ENCODE measurements at regions not wholly inside any gene's neighbourhood (a gene's known extent, or its start where the extent isn't known, plus 50 kb on each side); places are given as distances from the start of the nearest gene placed in this dataset.

DNA sequence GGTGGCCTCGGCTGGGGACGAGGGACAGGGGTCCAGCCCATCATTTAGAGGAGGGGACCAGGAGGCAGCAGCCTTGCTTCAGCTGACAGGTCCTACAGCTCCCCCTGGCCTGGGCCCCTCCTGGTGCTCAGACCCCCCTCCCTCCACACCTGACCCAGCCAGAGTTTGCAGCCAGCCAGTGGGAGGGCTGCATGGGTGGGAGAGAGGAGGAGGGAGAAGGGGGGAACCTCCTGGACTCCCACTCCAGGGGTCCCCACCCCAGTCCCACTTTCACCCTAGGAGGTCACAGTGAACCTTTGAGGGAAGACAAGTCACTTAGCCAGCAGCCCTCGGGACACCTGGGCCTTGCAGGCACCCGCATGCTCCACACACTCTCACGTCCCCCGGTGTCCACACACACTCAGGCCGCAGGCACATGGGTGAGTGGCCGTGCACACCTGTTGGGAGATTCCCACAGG lies 108.9 kb upstream of the ZBTB40 start:
- Histone ChIP-seq H3K4me1 (ENCODE audit: insufficient read depth, low read length) (no peaks in the 10 kb centered on the region), H2AFZ (ENCODE audit: low read length) (no peak overlapping the region), H4K20me1 (ENCODE audit: insufficient read depth, low read length) (no peaks in the 10 kb centered on the region), H3K4me3 (ENCODE audit: insufficient read depth, low read length) (no peak overlapping the region), H3K79me2 (ENCODE audit: insufficient read depth, low read length) (no peaks in the 10 kb centered on the region), H3K36me3 (ENCODE audit: insufficient read depth, low read length) (no peaks in the 10 kb centered on the region), H3K27me3 (ENCODE audit: insufficient read depth, low read length) (peaks cover 21% of the 10 kb centered on the region), H3K27ac (ENCODE audit: low read depth, low read length) (no peak overlapping the region), H3K9me3 (ENCODE audit: low read depth, low read length) (no peaks in the 10 kb centered on the region), H3K4me2 (ENCODE audit: insufficient read depth, low read length) (no peak overlapping the region)
- TF ChIP-seq, protein P1, sequence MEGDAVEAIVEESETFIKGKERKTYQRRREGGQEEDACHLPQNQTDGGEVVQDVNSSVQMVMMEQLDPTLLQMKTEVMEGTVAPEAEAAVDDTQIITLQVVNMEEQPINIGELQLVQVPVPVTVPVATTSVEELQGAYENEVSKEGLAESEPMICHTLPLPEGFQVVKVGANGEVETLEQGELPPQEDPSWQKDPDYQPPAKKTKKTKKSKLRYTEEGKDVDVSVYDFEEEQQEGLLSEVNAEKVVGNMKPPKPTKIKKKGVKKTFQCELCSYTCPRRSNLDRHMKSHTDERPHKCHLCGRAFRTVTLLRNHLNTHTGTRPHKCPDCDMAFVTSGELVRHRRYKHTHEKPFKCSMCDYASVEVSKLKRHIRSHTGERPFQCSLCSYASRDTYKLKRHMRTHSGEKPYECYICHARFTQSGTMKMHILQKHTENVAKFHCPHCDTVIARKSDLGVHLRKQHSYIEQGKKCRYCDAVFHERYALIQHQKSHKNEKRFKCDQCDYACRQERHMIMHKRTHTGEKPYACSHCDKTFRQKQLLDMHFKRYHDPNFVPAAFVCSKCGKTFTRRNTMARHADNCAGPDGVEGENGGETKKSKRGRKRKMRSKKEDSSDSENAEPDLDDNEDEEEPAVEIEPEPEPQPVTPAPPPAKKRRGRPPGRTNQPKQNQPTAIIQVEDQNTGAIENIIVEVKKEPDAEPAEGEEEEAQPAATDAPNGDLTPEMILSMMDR (IDR thresholded peaks at IDR 0.05; ENCODE audit: extremely low read depth, low read depth, low read length) = no peak
- no peak for DNase-seq (ENCODE audit: insufficient read length, low spot score, missing footprints)

DNA sequence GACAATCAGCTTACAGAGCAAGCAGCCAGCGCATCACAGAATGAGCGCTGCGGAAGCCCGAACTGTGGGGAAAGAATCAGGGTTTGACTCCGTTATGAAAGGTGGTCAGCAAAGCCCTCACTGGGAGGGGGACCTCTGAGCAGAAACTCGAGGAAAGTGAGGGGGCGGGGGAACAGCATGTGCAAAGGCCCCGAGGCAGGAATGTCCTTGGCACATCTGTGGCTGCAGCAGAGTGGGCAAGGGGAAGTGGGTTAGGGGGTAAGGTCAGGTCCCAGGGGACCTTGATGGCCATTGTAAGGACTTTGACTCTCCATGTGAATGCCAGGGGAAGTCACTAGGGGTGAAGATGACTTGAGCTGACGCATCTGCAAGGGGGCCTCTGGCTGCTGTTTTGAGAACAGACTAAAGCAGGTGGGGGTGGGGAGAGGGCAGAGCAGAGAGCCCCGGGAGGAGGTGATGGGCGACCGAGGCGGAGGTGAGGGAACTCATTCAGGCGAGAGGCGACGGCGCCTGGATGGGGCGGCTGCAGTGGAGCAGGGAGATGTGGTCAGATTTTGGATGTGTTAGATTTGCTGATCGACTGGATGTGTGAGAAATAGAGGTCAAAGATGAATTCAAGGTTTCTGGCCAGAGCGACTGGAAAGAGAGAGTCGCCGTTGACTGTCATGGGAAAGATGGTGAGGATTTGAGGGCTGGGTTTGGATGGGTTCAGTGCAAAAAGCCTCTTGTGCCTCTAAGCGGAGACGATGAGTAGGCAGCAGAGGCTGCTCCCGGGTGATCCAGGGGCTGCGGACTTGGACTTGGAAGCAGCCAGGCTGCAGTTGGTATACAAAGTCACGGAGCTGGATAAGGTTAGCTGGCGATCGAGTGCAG lies 108.0 kb upstream of the ZBTB40 start:
- no peak for DNase-seq (ENCODE audit: insufficient read length, low spot score, missing footprints)
- TF ChIP-seq, protein P1 (IDR thresholded peaks at IDR 0.05; ENCODE audit: extremely low read depth, low read depth, low read length) = no peak
- Histone ChIP-seq H3K27me3 (ENCODE audit: insufficient read depth, low read length) (peaks cover 27% of the 10 kb centered on the region), H3K4me3 (ENCODE audit: insufficient read depth, low read length) (no peak overlapping the region), H3K36me3 (ENCODE audit: insufficient read depth, low read length) (no peaks in the 10 kb centered on the region), H3K79me2 (ENCODE audit: insufficient read depth, low read length) (no peaks in the 10 kb centered on the region), H4K20me1 (ENCODE audit: insufficient read depth, low read length) (no peaks in the 10 kb centered on the region), H3K4me2 (ENCODE audit: insufficient read depth, low read length) (no peak overlapping the region), H2AFZ (ENCODE audit: low read length) (no peak overlapping the region), H3K27ac (ENCODE audit: low read depth, low read length) (no peak overlapping the region), H3K4me1 (ENCODE audit: insufficient read depth, low read length) (no peaks in the 10 kb centered on the region), H3K9me3 (ENCODE audit: low read depth, low read length) (no peaks in the 10 kb centered on the region)

DNA sequence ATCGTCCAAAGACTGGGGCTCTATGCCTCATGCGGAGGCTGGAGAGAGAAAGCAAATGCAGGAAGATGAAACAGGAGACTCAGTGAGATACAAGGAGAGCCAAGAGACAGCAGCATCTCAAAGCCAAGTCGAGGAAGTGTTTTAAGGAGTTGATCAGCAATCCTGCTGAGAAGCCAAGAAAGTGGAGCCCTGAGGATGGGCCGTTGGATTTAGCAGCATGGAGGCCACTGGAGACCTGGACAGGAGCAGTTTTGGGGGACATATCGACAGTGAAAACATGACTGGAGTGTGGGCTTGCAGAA lies 107.4 kb upstream of the ZBTB40 start:
- H4K20me1 ChIP-seq (ENCODE audit: insufficient read depth, low read length) = no peaks in the 10 kb centered on the region
- no peak overlapping the region for H3K27ac ChIP-seq (ENCODE audit: low read depth, low read length)
- H3K9me3 ChIP-seq (ENCODE audit: low read depth, low read length) = no peaks in the 10 kb centered on the region
- no peak overlapping the region for H2AFZ ChIP-seq (ENCODE audit: low read length)
- TF ChIP-seq, protein P1 (IDR thresholded peaks at IDR 0.05; ENCODE audit: extremely low read depth, low read depth, low read length) = no peak
- H3K4me3 ChIP-seq (ENCODE audit: insufficient read depth, low read length) = no peak overlapping the region
- H3K4me2 ChIP-seq (ENCODE audit: insufficient read depth, low read length) = no peak overlapping the region
- no peak for DNase-seq (ENCODE audit: insufficient read length, low spot score, missing footprints)
- no peaks in the 10 kb centered on the region for H3K36me3 ChIP-seq (ENCODE audit: insufficient read depth, low read length)
- peaks cover 28% of the 10 kb centered on the region for H3K27me3 ChIP-seq (ENCODE audit: insufficient read depth, low read length)
- no peaks in the 10 kb centered on the region for H3K79me2 ChIP-seq (ENCODE audit: insufficient read depth, low read length)
- no peaks in the 10 kb centered on the region for H3K4me1 ChIP-seq (ENCODE audit: insufficient read depth, low read length)

DNA sequence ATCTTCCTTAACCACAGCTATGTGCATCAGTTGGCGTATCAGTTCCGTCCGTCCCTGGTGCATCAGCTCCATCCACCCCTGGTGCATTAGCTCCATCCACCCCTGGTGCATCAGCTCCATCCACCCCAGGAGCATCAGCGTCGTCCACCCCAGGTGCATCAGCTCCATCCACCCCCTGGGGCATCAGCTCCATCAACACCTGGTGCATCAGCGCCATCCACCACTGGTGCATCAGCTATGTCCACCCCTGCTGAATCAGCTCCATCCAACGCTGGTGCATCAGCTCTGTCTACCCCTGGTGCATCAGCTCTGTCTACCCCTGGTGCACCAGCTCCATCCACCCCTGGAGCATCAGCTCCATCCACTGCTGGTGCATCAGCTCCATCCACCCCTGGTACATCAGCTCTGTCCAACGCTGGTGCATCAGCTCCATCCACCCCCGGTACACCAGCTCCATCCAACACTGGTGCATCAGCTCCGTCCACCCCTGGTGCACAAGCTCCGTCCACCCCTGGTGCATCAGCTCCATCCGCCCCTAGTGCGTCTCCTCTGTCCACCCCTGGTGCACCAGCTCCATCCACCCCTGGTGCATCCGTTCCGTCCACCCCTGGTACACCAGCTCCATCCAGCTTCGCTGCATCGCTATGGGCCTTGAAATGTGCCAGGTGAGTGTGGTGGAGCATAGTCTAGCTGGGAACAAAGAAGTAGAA lies 106.6 kb upstream of the ZBTB40 start:
- H4K20me1 ChIP-seq (ENCODE audit: insufficient read depth, low read length) = no peaks in the 10 kb centered on the region
- no peaks in the 10 kb centered on the region for H3K4me1 ChIP-seq (ENCODE audit: insufficient read depth, low read length)
- no peak overlapping the region for H3K4me2 ChIP-seq (ENCODE audit: insufficient read depth, low read length)
- no peak overlapping the region for H3K4me3 ChIP-seq (ENCODE audit: insufficient read depth, low read length)
- no peak overlapping the region for H3K27ac ChIP-seq (ENCODE audit: low read depth, low read length)
- H3K79me2 ChIP-seq (ENCODE audit: insufficient read depth, low read length) = no peaks in the 10 kb centered on the region
- H3K36me3 ChIP-seq (ENCODE audit: insufficient read depth, low read length) = no peaks in the 10 kb centered on the region
- no peaks in the 10 kb centered on the region for H3K9me3 ChIP-seq (ENCODE audit: low read depth, low read length)
- TF ChIP-seq, protein P1 (IDR thresholded peaks at IDR 0.05; ENCODE audit: extremely low read depth, low read depth, low read length) = no peak
- DNase-seq (ENCODE audit: insufficient read length, low spot score, missing footprints) = no peak
- peaks cover 36% of the 10 kb centered on the region for H3K27me3 ChIP-seq (ENCODE audit: insufficient read depth, low read length)
- no peak overlapping the region for H2AFZ ChIP-seq (ENCODE audit: low read length)

Measured in osteoblast (primary cell).